Occipital lobe (tissue), 1 donor: ENCODE measurements at regions not wholly inside any gene's neighbourhood (a gene's known extent, or its start where the extent isn't known, plus 50 kb on each side); places are given as distances from the start of the nearest gene placed in this dataset.
A peak's percentile ranks its signal among the peaks of the same experiment; 100 is the strongest.

Experiments
- DNase-seq: peaks from one replicate; lab custom pipeline; 2025; lab: John Stamatoyannopoulos, UW

- no peak for DNase-seq
Measured at GRCh38 chr9:109597496-109597895, 99.4 kb upstream of the PTPN3 start.

GRCh38 chr9:109599131-109599530 is 101.0 kb upstream of the PTPN3 start:
- DNase-seq, result no peak

- DNase-seq, result no peak
Measured at GRCh38 chr9:109599711-109600110, 101.6 kb upstream of the PTPN3 start.

- DNase-seq, result no peak
Measured at GRCh38 chr9:109600142-109600541, 102.0 kb upstream of the PTPN3 start.

- DNase-seq, result no peak
Measured at GRCh38 chr9:109601181-109601580, 103.1 kb upstream of the PTPN3 start.

- DNase-seq, result no peak
Measured at GRCh38 chr9:109602987-109603386, 104.9 kb upstream of the PTPN3 start.

GRCh38 chr9:109604131-109604530 is 106.0 kb upstream of the PTPN3 start:
- no peak for DNase-seq

- DNase-seq, result no peak
Measured at GRCh38 chr9:109604781-109605180, 106.7 kb upstream of the PTPN3 start.

- no peak for DNase-seq
Measured at GRCh38 chr9:109609060-109609459, 111.0 kb upstream of the PTPN3 start.

- no peak for DNase-seq
Measured at GRCh38 chr9:109616571-109617120, 118.5 kb upstream of the PTPN3 start.

GRCh38 chr9:109619310-109619709 is 121.2 kb upstream of the PTPN3 start:
- no peak for DNase-seq

- DNase-seq, result no peak
Measured at GRCh38 chr9:109624143-109624542, 126.0 kb upstream of the PTPN3 start.

- no peak for DNase-seq
Measured at GRCh38 chr9:109624896-109625295, 126.8 kb upstream of the PTPN3 start.

GRCh38 chr9:109627042-109627441 is 128.9 kb upstream of the PTPN3 start:
- no peak for DNase-seq

- DNase-seq, result no peak
Measured at GRCh38 chr9:109629615-109630014, 131.5 kb upstream of the PTPN3 start.

GRCh38 chr9:109632817-109633216 is 134.7 kb upstream of the PTPN3 start:
- no peak for DNase-seq

- peak; percentile 46 for DNase-seq
Measured at GRCh38 chr9:109639674-109640579, 140.1 kb upstream of the PALM2AKAP2 start.

- DNase-seq, result peak; percentile 76
Measured at GRCh38 chr9:109640580-109641371, 139.2 kb upstream of the PALM2AKAP2 start.

GRCh38 chr9:109641372-109641659 is 138.7 kb upstream of the PALM2AKAP2 start:
- DNase-seq, result no peak

GRCh38 chr9:109652112-109652511 is 127.9 kb upstream of the PALM2AKAP2 start:
- DNase-seq, result no peak

GRCh38 chr9:109652971-109653370 is 127.0 kb upstream of the PALM2AKAP2 start:
- no peak for DNase-seq

GRCh38 chr9:109653470-109653869 is 126.5 kb upstream of the PALM2AKAP2 start:
- DNase-seq, result no peak
